NT2/D1 (cell line): ENCODE measurements at regions not wholly inside any gene's neighbourhood (a gene's known extent, or its start where the extent isn't known, plus 50 kb on each side); places are given as distances from the start of the nearest gene placed in this dataset.
"Not testable (repeated sequence)": the region's sequence is repeated elsewhere in the genome, so short reads cannot be mapped to it uniquely, and the experiment has no call there.

Experiments
- DNase-seq: peaks from one replicate; pipeline ENCODE4 v3.0.0-alpha.2; 2011; ENCODE audit warnings: low read depth, low spot score
- H3K27me3 ChIP-seq: 2 replicates; pipeline ENCODE4 v1.6.0; 2011; ENCODE audit warnings: mild to moderate bottlenecking; ENCODE audit not compliant: insufficient read length, insufficient read depth
- H3K36me3 ChIP-seq: 2 replicates; pipeline ENCODE4 v1.6.1; 2011; ENCODE audit warnings: mild to moderate bottlenecking, low read length, mixed read lengths; ENCODE audit not compliant: insufficient read depth, insufficient read length
- H3K4me1 ChIP-seq: 2 replicates; pipeline ENCODE4 v1.5.1; 2011; ENCODE audit not compliant: insufficient read depth, insufficient read length
- H3K4me3 ChIP-seq: 2 replicates; pipeline ENCODE4 v1.5.1; 2011; ENCODE audit warnings: low read depth; ENCODE audit not compliant: insufficient read length
- H3K9ac ChIP-seq: 2 replicates; pipeline ENCODE4 v1.6.0; 2011; ENCODE audit warnings: low read depth; ENCODE audit not compliant: insufficient read length
- H3K9me3 ChIP-seq: 2 replicates; pipeline ENCODE4 v1.5.1; 2011; ENCODE audit warnings: mild to moderate bottlenecking, low read length; ENCODE audit not compliant: insufficient read depth
- SUZ12 ChIP-seq: IDR thresholded peaks from 2 replicates; pipeline ENCODE4 v1.6.1; 2011; ENCODE audit not compliant: insufficient read length, insufficient read depth; ENCODE audit errors: extremely low read depth
- YY1 ChIP-seq: IDR thresholded peaks from 2 replicates; pipeline ENCODE4 v1.6.1; 2011; ENCODE audit not compliant: insufficient read length, insufficient read depth
- ZNF274 ChIP-seq: IDR thresholded peaks from 2 replicates; pipeline ENCODE4 v1.6.1; 2011; ENCODE audit warnings: mild to moderate bottlenecking, low read depth, low read length

DNA sequence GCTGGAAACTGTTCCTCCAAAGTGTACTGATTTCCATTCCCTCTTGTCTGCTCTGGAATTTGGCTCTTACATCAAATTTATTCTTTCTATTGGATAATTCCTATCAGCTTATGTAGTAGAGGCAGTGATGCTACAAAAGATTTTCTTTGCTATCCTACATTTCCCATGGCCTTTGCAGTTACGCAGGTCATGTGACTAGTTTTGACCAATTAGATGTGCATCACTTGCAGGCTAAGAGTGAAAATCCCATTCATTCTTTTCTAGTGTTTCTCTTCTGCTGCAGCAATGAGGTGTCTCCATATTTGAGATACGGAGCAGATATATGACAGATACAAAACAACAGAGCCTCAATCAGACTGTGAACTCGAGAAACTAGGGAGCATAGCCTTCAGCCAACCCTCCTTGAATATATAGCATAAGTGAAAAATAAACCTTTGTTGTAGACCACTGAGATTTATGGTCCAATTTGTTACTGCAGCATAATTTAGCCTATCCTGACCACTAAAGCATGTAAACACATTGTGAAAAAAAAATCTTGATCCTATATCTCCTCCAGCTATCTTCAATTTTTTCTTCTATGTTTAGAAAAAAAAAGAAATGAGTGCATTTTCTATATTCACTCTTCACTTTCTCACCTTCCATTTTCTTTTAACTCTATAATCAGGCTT lies 102.0 kb downstream of the HNMT start:
- Histone ChIP-seq H3K4me1 (no peaks in the 10 kb centered on the region), H3K4me3 (no peak overlapping the region), H3K27me3 (no peaks in the 10 kb centered on the region), H3K9me3 (no peaks in the 10 kb centered on the region), H3K36me3 (no peaks in the 10 kb centered on the region), H3K9ac (no peak overlapping the region)
- no peak for TF ChIP-seq SUZ12
- TF ChIP-seq YY1: no peak
- no peak for TF ChIP-seq ZNF274
- DNase-seq: no peak

DNA sequence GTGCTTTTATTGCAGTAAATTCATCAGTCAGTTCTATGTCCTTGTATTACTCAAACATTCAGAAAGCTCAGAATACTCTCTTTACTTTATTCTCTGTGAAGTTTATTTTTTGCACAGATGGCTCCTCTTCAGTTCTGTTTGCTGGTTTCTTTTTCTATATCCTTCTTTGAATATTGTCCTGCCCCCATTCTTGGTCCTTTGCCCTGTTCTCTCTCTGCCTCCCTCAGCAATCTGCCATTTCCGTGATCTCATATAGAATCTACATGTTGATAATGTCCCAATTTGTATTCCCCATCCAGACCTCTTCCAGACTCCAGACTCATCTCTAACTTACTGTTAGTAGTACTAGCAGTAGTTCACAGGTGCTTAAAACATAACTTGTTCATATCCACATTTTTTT lies 102.6 kb downstream of the HNMT start:
- Histone ChIP-seq H3K4me1 (peaks cover 3% of the 10 kb centered on the region), H3K36me3 (no peaks in the 10 kb centered on the region), H3K9me3 (no peaks in the 10 kb centered on the region), H3K9ac (no peak overlapping the region), H3K27me3 (no peaks in the 10 kb centered on the region), H3K4me3 (no peak overlapping the region)
- no peak for DNase-seq
- TF ChIP-seq SUZ12 (no peak), YY1 (no peak), ZNF274 (no peak)

DNA sequence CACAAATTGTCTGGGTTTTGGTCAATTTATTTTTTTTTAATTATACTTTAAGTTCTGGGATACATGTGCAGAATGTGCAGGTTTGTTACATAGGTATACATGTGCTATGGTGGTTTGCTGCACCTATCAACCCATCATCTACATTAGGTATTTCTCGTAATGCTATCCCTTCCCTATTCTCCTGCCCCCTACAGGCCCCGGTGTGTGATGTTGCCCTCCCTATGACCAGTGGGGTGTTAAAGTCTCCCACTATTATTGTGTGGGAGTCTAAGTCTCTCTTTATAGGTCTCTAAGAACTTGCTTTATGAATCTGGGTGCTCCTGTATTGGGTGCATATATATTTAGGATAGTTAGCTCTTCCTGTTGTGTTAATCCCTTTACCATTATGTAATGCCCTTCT lies 104.4 kb downstream of the HNMT start:
- H3K9ac ChIP-seq, H3K27me3 ChIP-seq, H3K4me3 ChIP-seq, H3K4me1 ChIP-seq, H3K36me3 ChIP-seq, DNase-seq, H3K9me3 ChIP-seq: not testable (repeated sequence)

DNA sequence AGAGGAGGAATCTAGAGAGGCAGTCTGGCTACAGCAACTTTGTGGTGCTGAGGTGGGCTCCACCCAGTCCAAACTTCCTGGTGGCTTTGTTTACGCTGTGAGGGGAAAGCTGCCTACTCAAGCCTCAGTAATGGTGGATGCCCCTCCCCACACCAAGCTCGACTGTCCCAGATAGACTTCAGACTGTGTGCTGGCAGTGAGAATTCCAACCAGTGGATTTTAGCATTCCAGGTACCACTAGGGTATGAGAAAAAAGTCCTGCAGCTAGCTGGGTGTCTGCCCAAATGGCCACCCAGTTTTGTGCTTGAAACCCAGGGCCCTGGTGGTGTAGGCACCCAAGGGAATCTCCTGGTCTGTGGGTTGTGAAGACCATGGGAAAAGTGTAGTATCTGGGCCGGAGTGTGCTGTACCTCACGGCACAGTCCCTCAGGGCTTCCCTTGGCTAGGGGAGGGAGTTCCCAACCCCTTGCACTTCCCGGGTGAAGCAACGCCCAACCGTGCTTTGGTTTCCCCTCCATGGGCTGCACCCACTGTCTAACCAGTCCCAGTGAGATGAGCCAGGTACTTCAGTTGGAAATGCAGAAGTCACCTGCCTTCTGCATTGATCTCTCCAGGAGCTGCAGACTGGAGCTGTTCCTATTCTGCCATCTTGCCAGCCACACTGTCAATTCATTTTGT lies 106.9 kb downstream of the HNMT start:
- DNase-seq: not testable (repeated sequence)

DNA sequence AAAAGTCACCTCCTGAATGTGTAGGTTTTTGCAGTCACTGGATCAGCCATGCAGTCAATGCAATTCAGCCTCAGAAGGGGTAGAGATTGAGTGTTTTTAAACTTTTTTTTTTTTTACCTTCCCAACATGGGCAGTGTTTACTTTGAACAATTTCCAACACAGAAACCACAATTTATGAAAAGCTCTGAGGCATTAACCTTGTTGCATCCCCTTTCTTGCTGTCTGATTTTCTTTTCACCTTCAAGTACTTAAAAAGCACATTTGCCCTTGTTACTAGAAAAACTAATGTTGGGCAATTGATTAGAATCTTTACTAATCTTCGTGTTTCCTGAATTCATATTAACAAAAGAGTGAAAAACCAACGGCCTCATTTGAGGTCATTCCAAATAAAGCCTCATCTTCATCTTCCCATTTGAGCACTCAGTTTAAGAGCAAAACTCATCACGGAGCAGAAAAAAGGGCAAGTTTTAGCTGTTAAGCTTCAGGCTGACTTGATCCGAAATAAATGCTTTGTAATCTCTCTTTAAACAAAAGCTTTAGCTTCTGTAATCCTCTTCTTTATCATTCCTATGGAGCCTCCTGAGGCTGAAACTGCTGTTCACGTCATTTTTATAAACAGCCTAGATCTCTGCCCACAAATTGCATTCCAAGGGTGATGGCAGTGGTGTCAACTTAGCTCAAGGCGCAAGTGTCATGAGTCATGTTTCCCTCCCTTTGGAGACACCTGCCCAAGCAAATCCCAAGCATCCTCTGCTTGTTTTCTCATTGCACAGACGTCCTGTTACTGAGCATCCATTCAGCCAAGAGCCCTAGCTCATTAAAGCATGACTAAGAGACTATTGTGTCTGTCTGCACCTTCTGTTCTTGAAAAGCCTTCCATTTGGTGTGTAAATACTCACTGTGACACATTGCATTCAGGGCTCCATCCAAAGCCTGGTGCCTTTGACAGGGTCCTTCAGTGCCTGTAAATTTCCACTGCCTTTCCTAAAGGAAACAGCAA lies 107.7 kb downstream of the HNMT start:
- no peaks in the 10 kb centered on the region for H3K27me3 ChIP-seq

More for the DNA sequence above, 106.9 kb downstream of the HNMT start:
- not testable (repeated sequence) for H3K4me3 ChIP-seq, H3K36me3 ChIP-seq, H3K27me3 ChIP-seq, H3K9me3 ChIP-seq, H3K9ac ChIP-seq, H3K4me1 ChIP-seq

DNA sequence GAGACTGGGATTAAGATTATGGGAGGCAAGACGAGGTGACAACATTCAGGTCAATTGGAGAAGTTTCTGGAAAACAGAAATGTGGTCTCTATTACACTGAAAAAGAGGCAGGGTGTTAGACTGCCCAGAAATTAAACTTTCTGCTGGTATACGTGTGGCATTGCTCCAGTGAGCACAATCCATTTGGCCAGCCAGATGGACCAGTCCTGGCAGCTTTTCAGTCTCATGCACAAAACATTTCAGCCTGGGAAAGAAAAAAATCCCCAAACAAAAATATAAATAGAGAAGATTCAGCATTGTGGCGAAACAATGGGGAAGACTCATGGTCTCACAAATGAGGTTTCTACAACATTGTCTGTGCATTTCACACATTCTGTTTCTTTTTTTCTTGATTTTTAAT lies 113.9 kb downstream of the HNMT start:
- Histone ChIP-seq H3K9me3 (no peaks in the 10 kb centered on the region), H3K36me3 (no peaks in the 10 kb centered on the region), H3K9ac (no peak overlapping the region), H3K27me3 (no peaks in the 10 kb centered on the region), H3K4me1 (no peaks in the 10 kb centered on the region), H3K4me3 (no peak overlapping the region)
- DNase-seq: no peak
- TF ChIP-seq ZNF274 (no peak), SUZ12 (no peak), YY1 (no peak)

More for the DNA sequence above, 107.7 kb downstream of the HNMT start:
- TF ChIP-seq YY1 (no peak), ZNF274 (no peak), SUZ12 (no peak)
- peak; percentile 49 for DNase-seq
- Histone ChIP-seq H3K4me1 (peaks cover 3% of the 10 kb centered on the region), H3K36me3 (no peaks in the 10 kb centered on the region), H3K9me3 (no peaks in the 10 kb centered on the region), H3K4me3 (no peak overlapping the region), H3K9ac (no peak overlapping the region)

DNA sequence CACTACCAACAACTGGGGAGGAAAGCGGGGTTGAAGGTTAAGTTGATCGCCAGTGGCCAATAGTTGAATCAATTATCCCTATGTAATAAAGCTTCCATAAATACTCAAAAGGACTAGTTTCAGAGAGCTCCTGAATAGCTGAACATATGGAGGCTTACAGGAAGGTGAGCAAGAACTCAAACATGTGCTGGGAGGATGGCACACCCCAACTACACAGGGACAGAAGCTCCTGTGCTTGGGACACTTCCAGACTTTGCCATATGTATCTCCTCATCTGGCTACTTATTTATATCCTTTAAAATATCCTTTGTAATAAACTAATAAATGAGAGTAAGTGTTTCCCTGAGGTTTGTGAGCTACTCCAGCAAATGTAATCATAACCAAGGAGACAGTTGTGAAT lies 115.7 kb downstream of the HNMT start:
- no peak for TF ChIP-seq SUZ12
- TF ChIP-seq YY1: no peak
- TF ChIP-seq ZNF274: no peak
- no peaks in the 10 kb centered on the region for H3K9me3 ChIP-seq
- H3K36me3 ChIP-seq: no peaks in the 10 kb centered on the region
- no peak overlapping the region for H3K9ac ChIP-seq
- no peak for DNase-seq
- no peaks in the 10 kb centered on the region for H3K4me1 ChIP-seq
- H3K4me3 ChIP-seq: no peak overlapping the region
- no peaks in the 10 kb centered on the region for H3K27me3 ChIP-seq
